AG09319 (cell line): ENCODE measurements at regions not wholly inside any gene's neighbourhood (a gene's known extent, or its start where the extent isn't known, plus 50 kb on each side); places are given as distances from the start of the nearest gene placed in this dataset.

Experiments
- DNase-seq: peaks from one replicate; pipeline ENCODE4 v3.0.0-alpha.2; 2010; ENCODE audit warnings: low read depth; ENCODE audit errors: extremely low read depth
- TF ChIP-seq, protein P1 (sequence below): IDR thresholded peaks from 2 replicates; pipeline ENCODE4 v1.5.1; 2011; ENCODE audit warnings: low read depth, mild to moderate bottlenecking, inconsistent platforms, low read length, moderate library complexity

GRCh38 chr6:150712505-150713252 is 113.0 kb downstream of the PLEKHG1 start:
- DNase-seq = no peak
- TF ChIP-seq, protein P1, sequence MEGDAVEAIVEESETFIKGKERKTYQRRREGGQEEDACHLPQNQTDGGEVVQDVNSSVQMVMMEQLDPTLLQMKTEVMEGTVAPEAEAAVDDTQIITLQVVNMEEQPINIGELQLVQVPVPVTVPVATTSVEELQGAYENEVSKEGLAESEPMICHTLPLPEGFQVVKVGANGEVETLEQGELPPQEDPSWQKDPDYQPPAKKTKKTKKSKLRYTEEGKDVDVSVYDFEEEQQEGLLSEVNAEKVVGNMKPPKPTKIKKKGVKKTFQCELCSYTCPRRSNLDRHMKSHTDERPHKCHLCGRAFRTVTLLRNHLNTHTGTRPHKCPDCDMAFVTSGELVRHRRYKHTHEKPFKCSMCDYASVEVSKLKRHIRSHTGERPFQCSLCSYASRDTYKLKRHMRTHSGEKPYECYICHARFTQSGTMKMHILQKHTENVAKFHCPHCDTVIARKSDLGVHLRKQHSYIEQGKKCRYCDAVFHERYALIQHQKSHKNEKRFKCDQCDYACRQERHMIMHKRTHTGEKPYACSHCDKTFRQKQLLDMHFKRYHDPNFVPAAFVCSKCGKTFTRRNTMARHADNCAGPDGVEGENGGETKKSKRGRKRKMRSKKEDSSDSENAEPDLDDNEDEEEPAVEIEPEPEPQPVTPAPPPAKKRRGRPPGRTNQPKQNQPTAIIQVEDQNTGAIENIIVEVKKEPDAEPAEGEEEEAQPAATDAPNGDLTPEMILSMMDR = no peak

- no peak for DNase-seq
- TF ChIP-seq, protein P1 = no peak
Observed at GRCh38 chr6:150713487-150713886, 113.8 kb downstream of the PLEKHG1 start.

DNA sequence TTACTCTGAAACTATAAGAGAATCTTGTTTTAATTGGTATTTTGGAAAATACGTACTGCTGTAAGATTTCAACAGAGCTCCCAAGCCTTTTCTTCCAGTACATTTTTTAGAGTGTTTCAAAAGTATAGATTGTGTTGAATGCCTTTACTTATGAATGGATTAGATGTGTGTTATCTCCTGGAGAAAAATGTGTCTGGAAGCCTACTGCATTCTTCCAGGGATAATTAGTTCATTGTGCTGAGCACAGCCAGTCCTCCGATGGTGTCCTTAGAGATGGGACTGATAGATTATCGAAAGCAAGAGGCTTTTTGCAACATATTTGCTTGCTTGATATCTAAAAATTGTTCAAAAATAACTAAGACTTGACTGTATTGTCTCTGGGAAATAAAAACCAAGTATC is 114.2 kb downstream of the PLEKHG1 start:
- TF ChIP-seq, protein P1 = no peak
- DNase-seq = no peak

- TF ChIP-seq, protein P1 = no peak
- DNase-seq = no peak
Observed at GRCh38 chr6:150715133-150715532, 115.4 kb downstream of the PLEKHG1 start.

- DNase-seq = no peak
- TF ChIP-seq, protein P1 = no peak
Observed at GRCh38 chr6:150717419-150717818, 117.7 kb downstream of the PLEKHG1 start.

DNA sequence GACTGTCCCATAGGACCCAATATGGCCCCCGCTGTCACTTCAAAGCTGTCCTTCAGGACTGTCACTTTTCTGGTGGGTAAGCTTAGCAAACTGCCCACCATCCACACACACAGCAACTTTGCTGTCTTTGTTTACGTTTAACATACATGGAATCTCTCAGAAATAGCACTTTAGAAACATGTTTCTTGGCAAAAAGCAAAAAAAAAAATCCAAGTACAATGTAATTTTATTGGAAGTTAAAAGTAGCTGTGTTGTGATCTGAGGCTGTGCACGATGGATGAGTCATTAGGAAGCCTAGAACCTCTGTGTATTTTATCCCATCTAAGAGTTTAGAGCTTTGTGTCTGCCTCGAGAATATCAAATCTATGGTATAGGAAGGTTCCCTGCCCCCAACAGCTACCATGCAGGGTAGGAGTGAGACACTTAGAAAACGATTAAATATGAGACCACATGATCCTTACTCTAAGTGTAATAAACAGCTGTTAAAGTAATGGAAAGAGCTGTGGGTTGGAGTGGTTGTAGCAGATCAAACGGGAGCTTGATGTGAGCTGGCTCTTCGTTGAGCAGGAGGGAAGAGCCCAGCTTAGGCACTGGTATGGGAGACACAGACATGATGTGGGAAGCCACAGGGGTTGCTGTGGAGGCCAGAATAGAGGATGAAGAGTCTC is 119.5 kb downstream of the PLEKHG1 start:
- DNase-seq = no peak
- TF ChIP-seq, protein P1 = no peak

- DNase-seq = no peak
- TF ChIP-seq, protein P1 = no peak
Observed at GRCh38 chr6:150719831-150720230, 120.1 kb downstream of the PLEKHG1 start.
